GM18502 (cell line): ENCODE measurements at regions not wholly inside any gene's neighbourhood (a gene's known extent, or its start where the extent isn't known, plus 50 kb on each side); places are given as distances from the start of the nearest gene placed in this dataset.
A peak's percentile ranks its signal among the peaks of the same experiment; 100 is the strongest.

ENCODE experiments used
- ATAC-seq: cut with Tn5 transposase; IDR thresholded peaks from one replicate; pipeline ENCODE4 v1.9.1; 2021; ENCODE audit warnings: mild to moderate bottlenecking; ENCODE audit not compliant: unreplicated experiment, poor library complexity

GRCh38 chr6:144695858-144696533 is 410.9 kb downstream of the UTRN start:
- ATAC-seq: no peak

GRCh38 chr6:144696610-144697368 is 411.7 kb downstream of the UTRN start:
- ATAC-seq: no peak

GRCh38 chr6:144697369-144697760 is 412.2 kb downstream of the UTRN start:
- no peak for ATAC-seq

DNA sequence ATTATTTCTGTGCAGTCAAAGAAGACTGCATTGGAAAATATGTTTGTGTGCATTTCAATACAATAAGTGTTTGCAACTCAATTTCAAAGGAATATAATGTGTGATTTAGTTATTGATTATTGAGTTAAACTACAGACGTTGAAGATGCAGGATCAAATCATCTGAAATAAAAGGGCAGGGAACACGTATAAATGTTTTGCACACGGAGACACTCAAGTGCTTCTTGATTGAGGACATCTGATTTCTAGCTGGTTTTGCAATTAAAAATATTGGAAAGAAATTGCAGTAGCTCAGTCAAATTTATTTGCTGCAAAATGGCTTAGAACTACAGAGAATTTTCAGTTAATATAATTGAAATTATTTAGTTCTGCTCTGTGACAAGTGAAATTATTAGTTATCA is 412.7 kb downstream of the UTRN start:
- no peak for ATAC-seq

DNA sequence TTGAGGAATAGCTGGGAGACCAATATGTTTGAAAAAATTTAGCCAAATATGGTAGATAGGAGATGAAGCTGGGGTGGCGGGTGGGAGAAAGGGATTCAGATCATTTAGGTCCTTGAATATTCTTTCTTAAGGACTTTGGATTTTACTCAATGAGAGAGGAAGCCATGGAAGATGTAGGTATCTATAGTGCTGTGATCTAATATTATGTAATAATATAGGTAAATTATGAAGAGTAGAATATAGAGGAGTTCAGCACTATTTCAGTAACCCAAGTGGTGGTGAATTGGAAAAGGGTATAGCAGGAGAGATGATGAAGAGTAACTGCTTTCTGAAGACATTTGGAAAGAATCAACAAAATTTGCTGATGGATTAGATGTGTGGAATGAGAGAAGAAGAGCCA is 417.6 kb downstream of the UTRN start:
- no peak for ATAC-seq

- no peak for ATAC-seq
These were observed 425.1 kb downstream of the UTRN start for GRCh38 chr6:144710207-144710606.

- no peak for ATAC-seq
These were observed 426.5 kb downstream of the UTRN start for GRCh38 chr6:144711661-144712060.

DNA sequence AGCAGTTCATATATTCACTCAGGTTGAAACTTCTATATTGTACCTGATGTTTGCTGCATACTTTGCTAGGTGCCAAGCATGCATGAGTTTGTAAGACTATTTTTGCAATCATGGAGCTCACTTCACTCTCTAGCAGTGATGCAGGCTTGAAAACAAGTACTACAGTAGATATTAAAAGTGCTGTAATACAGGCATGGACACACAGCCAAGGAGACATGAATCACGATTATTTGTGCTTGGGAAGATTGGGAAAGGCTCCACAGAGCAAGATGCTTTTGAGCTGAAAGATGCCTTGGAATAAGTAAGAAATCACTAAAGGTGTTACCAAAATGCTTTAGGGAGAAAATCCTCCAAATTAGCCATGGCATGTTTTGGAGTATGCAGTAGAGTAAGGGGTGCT is 427.4 kb downstream of the UTRN start:
- no peak for ATAC-seq

DNA sequence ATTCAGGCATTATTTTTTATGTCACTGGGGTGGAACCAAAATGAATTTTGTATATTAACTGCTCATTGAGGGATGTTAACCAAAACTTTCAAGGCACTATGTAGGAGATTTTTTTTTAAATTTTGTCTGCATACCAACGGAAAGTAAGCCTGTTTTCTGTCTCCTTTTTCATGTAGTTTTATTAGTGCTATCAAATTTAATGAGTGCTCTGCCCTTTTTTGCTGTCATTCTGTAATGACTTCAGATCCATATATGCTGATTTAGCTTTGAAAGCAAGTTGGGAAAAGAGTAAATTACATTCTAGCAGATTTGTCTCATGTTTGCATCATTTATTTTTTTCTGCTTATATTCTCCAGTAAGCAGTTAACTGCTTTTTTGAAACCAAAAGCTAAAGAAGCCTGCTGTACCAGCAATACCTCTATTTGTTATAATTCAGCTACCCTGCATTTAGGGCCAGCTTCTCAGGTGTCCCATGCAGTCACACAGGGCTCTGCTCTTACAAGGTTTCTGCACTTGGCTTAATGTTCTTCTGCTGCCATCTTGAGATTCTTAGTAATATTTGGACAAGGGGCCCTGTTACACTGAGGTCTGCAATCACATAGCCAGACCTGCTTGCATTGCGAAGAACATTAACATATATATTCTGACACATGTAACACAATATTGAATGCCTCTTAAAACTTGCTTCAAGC is 429.0 kb downstream of the UTRN start:
- no peak for ATAC-seq

DNA sequence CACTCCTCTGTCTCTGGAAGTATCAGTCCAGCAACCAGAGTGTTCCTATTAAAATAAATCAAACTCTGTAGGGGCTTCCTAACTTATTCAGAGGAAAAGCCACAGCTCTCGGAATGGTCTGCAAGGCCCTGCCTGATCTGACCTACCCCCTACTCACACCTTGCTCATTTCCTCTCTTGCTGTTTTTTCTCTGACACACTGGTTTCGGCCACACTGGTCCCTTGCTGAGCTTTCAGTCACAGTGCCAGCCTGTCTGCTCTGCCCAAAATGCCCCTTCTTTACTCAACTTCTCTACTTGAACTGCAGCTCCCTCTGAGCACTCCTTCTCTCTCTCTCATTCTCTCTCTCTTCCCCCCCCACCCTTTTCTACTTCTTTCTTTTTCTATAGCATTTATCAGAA is 430.2 kb downstream of the UTRN start:
- ATAC-seq: no peak

DNA sequence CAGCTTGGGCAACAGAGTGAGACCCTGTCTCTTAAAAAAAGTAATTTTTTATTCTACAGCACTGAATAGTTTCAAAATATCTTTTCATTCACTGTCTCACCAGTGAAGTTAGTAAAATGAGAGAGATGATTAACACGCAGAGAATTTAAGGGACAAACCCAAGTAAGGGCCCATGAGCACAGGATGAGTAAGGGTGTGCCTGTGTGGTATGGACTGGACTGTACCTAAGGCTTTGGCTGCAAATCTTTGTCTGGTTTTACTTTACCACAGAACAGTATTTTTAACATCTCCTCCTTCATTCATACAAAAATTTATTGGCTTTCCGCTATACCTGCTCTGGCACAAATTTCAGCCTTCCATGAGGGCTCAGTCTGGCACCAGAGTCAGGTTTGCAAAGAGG is 433.3 kb downstream of the UTRN start:
- no peak for ATAC-seq

DNA sequence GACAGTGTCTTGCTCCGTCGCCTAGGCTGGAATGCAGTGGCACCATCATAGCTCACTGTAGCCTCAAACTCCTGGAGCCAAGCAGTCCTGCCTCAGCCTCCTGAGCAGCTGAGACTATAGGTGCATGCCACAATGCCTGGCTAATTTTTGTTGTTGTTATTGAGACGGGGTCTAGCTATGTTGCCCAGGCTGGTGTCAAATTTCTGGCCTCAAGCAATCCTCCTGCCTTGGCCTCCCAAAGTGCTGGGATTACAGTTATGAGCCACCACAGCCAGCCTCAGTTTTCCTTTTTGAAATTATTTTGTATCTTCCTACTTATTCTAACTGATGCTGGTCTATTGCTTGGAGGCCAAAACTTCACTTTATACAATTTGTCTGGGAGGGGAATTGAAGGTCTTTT is 436.1 kb downstream of the UTRN start:
- no peak for ATAC-seq

DNA sequence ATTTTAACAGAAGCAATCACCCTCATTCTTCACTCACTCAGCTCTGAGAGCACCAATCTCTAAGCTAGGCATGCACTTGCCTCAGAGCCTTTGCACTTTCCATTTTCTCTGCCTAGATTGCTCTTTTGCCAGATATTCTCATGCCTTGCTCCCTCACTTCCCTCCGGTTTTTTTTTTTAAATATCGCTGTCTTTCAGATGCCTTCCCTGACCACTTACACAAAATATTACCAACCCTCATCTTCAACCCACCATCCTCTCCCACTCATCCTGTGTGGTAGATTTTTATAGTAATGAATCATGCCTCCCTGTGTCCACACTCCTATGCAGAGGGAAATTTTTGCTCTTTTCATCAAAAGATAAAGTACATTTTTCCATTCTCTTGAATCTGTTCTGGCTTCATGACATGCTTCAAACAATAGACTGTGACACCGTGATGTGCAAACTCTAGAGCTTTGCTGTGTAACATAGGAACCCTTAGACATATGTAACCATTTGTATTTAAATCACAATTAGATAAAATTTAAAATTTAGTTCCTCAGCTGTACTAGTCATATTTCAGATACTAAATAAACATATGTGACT is 437.1 kb downstream of the UTRN start:
- no peak for ATAC-seq

DNA sequence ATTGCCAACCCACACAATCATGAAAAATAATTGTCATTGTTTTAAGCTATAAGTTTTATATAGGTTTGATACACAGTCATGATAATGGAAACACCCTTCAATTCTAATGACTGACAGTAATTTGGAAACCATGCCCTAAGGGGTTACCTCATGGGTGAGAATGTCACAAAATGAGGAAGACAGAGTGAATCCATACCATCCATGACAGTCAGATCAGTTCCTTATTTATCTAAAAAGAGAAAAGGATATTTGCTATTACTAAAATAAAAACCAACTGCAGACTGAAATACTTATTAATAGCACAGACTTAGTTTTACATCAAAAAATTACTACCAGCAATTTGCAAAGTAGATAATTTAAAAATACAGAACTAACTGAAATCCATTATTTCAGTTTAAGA is 437.8 kb downstream of the UTRN start:
- peak; percentile 41 for ATAC-seq

DNA sequence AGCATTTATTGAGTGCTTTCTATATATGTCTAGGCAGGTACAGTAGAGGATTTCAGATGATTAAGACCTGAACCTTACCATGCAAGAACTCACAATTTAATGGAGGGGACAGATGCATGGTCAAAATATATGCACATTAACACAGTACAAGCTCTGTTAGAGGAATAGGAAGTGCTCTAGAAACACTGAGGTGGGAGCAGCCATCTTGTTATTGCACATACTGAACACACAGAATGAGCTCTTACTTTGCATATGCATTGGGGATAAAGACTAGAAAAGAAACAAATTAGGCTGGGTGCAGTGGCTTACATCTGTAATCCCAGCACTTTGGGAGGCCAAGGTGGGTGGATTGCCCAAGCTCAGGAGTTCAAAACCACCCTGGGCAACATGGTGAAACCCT is 438.3 kb downstream of the UTRN start:
- ATAC-seq: peak; percentile 40

DNA sequence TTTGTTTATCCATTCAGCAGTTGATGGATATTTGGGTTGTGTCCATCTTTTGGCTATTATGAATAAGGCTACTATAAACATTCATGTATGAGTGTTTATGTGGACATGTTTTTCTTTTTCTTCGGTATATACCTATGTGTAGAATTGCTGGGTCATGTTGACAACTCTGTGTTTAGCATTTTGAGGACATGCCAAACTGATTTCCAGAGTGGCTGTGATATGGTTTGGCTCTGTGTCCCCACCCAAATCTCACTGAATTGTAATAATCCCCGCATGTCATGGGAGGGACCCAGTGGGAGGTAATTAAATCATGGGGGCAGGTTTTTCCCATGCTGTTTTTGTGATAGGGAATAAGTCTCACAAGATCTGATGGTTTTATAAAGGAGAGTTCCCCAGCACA is 439.7 kb downstream of the UTRN start:
- ATAC-seq: no peak

DNA sequence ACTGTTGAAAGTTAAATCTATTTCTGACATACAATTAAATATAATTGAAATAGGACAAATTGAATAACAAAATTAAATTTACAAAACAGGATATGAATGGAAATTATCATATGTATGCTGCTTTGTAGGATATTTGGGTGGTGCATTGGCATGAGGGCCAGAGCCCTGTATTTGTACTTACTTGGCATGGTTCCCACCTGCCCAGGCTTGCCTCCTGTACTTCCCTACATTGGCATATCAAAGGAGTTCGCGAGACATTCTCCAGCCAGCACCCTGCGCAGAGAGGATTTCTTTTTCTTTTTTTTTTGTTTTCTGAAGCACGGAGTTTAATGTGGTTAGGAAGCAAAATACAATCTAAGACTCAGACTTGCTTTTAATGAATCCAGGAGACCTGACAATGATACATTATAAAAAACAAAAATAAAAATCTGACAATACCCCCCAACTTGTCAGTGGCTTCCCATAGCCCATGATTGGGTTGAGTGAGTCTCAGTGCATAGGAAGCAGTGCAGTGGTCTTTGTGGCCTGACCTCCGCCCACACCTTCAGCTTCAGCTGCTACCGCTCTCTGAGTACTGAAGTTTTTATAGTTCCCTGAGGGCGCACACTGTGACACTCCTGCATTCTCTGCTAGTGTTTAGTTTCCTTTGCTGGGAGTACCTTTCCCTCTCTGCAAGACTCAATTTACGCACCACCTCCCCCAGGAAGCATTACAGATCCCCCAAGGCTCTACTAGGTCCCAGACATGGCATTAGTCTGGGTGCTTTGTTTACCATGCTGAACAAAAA is 440.8 kb downstream of the UTRN start:
- peak; percentile 63 for ATAC-seq

- ATAC-seq: no peak
These were observed 443.7 kb downstream of the UTRN start for GRCh38 chr6:144728804-144729203.

GRCh38 chr6:144729502-144729901 is 444.4 kb downstream of the UTRN start:
- ATAC-seq: peak; percentile 71

DNA sequence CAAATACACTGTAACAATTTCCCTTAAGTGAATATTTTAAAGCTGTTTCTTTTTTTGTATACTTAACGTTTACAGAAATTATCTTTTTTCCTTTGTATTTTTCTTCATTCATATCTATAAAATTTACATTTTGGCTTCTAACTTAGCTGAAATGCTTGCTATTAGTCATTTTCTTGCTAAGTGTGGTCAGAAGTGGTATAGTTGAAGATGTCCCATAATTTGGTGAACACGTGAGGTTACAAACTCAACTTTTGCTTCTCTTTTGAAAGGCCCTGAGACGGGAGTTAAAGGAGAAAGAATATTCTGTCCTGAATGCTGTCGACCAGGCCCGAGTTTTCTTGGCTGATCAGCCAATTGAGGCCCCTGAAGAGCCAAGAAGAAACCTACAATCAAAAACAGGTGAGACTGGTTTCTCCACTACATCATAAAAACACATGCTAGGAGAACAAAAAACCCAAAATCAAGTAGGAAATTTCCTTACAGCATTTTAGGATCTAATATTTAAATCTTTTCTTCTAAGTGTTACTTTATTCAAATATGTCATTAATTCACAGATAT is 445.0 kb downstream of the UTRN start:
- peak; percentile 57 for ATAC-seq
